HEK293 (cell line): ENCODE measurements at regions not wholly inside any gene's neighbourhood (a gene's known extent, or its start where the extent isn't known, plus 50 kb on each side); places are given as distances from the start of the nearest gene placed in this dataset.

Source experiments
- CTCF ChIA-PET: fragments of 350-600 bp; formaldehyde crosslinking; extraction: SDS; loops from one replicate; lab custom pipeline; 2021; ENCODE audit warnings: antibody characterized with exemption; lab: Yijun Ruan, JAX
- POLR2A ChIA-PET: fragments of 300-600 bp; formaldehyde crosslinking; extraction: SDS; loops from one replicate; lab custom pipeline; 2020; ENCODE audit warnings: antibody characterized with exemption, inconsistent platforms; lab: Yijun Ruan, JAX
- H3K27ac ChIP-seq: fragments of 200-500 bp; sonication (Bioruptor generic); 2 replicates; pipeline ENCODE4 v1.5.1; 2014; ENCODE audit warnings: low read depth, low read length, control low read depth, inconsistent platforms; ENCODE audit errors: extremely low read depth
- H3K36me3 ChIP-seq, 2 experiments: fragments of 200-500 bp in 1 of 2; sonication (Bioruptor generic) in 1 of 2; 1 replicate in 1 of 2; 2 replicates in 1 of 2; pipeline ENCODE4 v1.5.1; 2014 to 2017; ENCODE audit warnings: inconsistent platforms in 2 of 2, low read length in 2 of 2; ENCODE audit not compliant: control insufficient read depth in 2 of 2, insufficient read depth in 1 of 2
- H3K4me1 ChIP-seq: fragments of 200-500 bp; sonication (Bioruptor generic); 2 replicates; pipeline ENCODE4 v1.5.1; 2014; ENCODE audit warnings: mild to moderate bottlenecking, low read length, inconsistent platforms; ENCODE audit not compliant: control insufficient read depth, insufficient read depth
- H3K4me3 ChIP-seq: 2 replicates; pipeline ENCODE4 v1.5.1; 2011; ENCODE audit warnings: low read depth, mild to moderate bottlenecking, control low read depth, low read length, moderate library complexity
- H3K9me3 ChIP-seq: fragments of 200-500 bp; sonication (Bioruptor generic); 2 replicates; pipeline ENCODE4 v1.5.1; 2014; ENCODE audit warnings: low read depth, low read length, inconsistent platforms; ENCODE audit not compliant: control insufficient read depth, insufficient read depth
- GLI2 ChIP-seq: fragments of 450-650 bp; formaldehyde crosslinking; IDR thresholded peaks from 2 replicates; pipeline ENCODE4; 2017; ENCODE audit warnings: missing biosample characterization, missing genetic modification characterization, low read depth, borderline replicate concordance
- GLIS1 ChIP-seq: fragments of 450-650 bp; formaldehyde crosslinking; IDR thresholded peaks from 2 replicates; pipeline ENCODE4 v1.5.1; 2016; ENCODE audit warnings: missing biosample characterization, missing genetic modification characterization
- SP7 ChIP-seq: fragments of 450-650 bp; formaldehyde crosslinking; IDR thresholded peaks from 2 replicates; pipeline ENCODE4 v1.5.1; 2016; ENCODE audit warnings: missing biosample characterization, missing genetic modification characterization
- ZNF184 ChIP-seq: fragments of 450-650 bp; IDR thresholded peaks from 2 replicates; pipeline ENCODE4 v1.5.1; 2018; ENCODE audit warnings: missing biosample characterization, mild to moderate bottlenecking, missing genetic modification characterization
- ZNF211 ChIP-seq: fragments of 450-650 bp; formaldehyde crosslinking; IDR thresholded peaks from 2 replicates; pipeline ENCODE4 v1.5.1; 2016; ENCODE audit warnings: low read depth, missing biosample characterization, missing genetic modification characterization
- ZNF48 ChIP-seq: fragments of 450-650 bp; formaldehyde crosslinking; IDR thresholded peaks from 2 replicates; pipeline ENCODE4 v1.5.1; 2016; ENCODE audit warnings: missing biosample characterization, missing genetic modification characterization
- ZNF529 ChIP-seq: fragments of 450-650 bp; formaldehyde crosslinking; IDR thresholded peaks from 2 replicates; pipeline ENCODE4 v1.5.1; 2017; ENCODE audit warnings: missing genetic modification characterization, missing biosample characterization; ENCODE audit not compliant: insufficient replicate concordance
- ZNF544 ChIP-seq: fragments of 450-650 bp; formaldehyde crosslinking; IDR thresholded peaks from 2 replicates; pipeline ENCODE4 v1.5.0; 2017; ENCODE audit warnings: missing biosample characterization, missing genetic modification characterization
- ZNF560 ChIP-seq: fragments of 450-650 bp; formaldehyde crosslinking; IDR thresholded peaks from 2 replicates; pipeline ENCODE4 v1.5.1; 2017; ENCODE audit warnings: missing biosample characterization, missing genetic modification characterization, borderline replicate concordance
- ZNF670 ChIP-seq: fragments of 450-650 bp; formaldehyde crosslinking; IDR thresholded peaks from 2 replicates; pipeline ENCODE4 v1.5.1; 2016; ENCODE audit warnings: missing biosample characterization, missing genetic modification characterization, low read depth
- ZNF785 ChIP-seq: fragments of 450-650 bp; formaldehyde crosslinking; IDR thresholded peaks from 2 replicates; pipeline ENCODE4 v1.5.1; 2016; ENCODE audit warnings: missing biosample characterization, missing genetic modification characterization
- TF ChIP-seq, protein P1 (sequence below): fragments of 450-650 bp; formaldehyde crosslinking; IDR thresholded peaks from 2 replicates; pipeline ENCODE4 v1.5.1; 2016; ENCODE audit warnings: missing biosample characterization, missing genetic modification characterization
- TF ChIP-seq, protein P2 (sequence below): fragments of 450-650 bp; formaldehyde crosslinking; IDR thresholded peaks from 2 replicates; pipeline ENCODE4 v1.5.1; 2016; ENCODE audit warnings: missing biosample characterization, missing genetic modification characterization
- TF ChIP-seq, protein P3 (sequence below): fragments of 450-650 bp; formaldehyde crosslinking; conservative IDR thresholded peaks from 2 replicates; pipeline ENCODE4 v1.5.1; 2016; ENCODE audit warnings: low read depth, missing biosample characterization, missing genetic modification characterization
- TF ChIP-seq, protein P4 (sequence below): fragments of 450-650 bp; formaldehyde crosslinking; IDR thresholded peaks from 2 replicates; pipeline ENCODE4 v1.5.1; 2017; ENCODE audit warnings: missing biosample characterization, missing genetic modification characterization
- TF ChIP-seq, protein P5 (sequence below): fragments of 450-650 bp; IDR thresholded peaks from 2 replicates; pipeline ENCODE4 v1.5.1; 2018; ENCODE audit warnings: missing biosample characterization, missing genetic modification characterization

DNA sequence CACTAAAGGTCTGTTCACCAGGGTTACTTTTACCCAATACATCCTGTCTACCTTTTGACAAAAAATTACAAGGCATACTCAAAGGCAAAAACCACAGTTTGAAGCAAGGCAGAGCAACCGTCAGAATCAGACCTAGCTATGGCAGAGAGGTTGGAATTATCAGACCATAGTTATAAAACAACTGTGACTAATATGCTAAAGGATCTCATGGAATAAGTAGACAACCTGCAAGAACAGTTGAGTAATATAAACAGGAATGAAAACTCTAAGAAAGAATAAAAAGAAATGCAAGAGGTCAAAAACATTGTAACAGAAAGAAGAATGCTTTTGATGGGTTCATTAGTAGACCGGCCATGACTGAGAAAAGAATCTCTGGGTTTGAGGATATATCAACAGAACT lies 318.8 kb upstream of the KCNH7 start:
- Histone ChIP-seq H3K36me3 (no peaks in the 10 kb centered on the region), H3K27ac (no peak overlapping the region), H3K4me1 (no peaks in the 10 kb centered on the region), H3K9me3 (no peaks in the 10 kb centered on the region), H3K4me3 (no peak overlapping the region)
- ChIA-PET POLR2A (no interaction called here), CTCF (interaction anchor here (0.7 to 2.9 kb wide), 3 partner anchors 11 to 1442 kb away, joined by 3 to 11 read pairs (median 7); no protein-coding TSS in a partner anchor)
- TF ChIP-seq ZNF48 (no peak), ZNF184 (tag by site-specific recombination) (no peak), GLIS1 (no peak), ZNF211 (tag by site-specific recombination) (no peak), ZNF529 (tag by site-specific recombination) (no peak), ZNF670 (tag by site-specific recombination) (no peak), ZNF785 (tag by site-specific recombination) (no peak)
- TF ChIP-seq, protein P1, sequence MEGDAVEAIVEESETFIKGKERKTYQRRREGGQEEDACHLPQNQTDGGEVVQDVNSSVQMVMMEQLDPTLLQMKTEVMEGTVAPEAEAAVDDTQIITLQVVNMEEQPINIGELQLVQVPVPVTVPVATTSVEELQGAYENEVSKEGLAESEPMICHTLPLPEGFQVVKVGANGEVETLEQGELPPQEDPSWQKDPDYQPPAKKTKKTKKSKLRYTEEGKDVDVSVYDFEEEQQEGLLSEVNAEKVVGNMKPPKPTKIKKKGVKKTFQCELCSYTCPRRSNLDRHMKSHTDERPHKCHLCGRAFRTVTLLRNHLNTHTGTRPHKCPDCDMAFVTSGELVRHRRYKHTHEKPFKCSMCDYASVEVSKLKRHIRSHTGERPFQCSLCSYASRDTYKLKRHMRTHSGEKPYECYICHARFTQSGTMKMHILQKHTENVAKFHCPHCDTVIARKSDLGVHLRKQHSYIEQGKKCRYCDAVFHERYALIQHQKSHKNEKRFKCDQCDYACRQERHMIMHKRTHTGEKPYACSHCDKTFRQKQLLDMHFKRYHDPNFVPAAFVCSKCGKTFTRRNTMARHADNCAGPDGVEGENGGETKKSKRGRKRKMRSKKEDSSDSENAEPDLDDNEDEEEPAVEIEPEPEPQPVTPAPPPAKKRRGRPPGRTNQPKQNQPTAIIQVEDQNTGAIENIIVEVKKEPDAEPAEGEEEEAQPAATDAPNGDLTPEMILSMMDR, result no peak
- TF ChIP-seq, protein P2, sequence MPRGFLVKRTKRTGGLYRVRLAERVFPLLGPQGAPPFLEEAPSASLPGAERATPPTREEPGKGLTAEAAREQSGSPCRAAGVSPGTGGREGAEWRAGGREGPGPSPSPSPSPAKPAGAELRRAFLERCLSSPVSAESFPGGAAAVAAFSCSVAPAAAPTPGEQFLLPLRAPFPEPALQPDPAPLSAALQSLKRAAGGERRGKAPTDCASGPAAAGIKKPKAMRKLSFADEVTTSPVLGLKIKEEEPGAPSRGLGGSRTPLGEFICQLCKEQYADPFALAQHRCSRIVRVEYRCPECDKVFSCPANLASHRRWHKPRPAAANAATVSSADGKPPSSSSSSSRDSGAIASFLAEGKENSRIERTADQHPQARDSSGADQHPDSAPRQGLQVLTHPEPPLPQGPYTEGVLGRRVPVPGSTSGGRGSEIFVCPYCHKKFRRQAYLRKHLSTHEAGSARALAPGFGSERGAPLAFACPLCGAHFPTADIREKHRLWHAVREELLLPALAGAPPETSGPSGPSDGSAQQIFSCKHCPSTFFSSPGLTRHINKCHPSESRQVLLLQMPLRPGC, result no peak
- TF ChIP-seq, protein P3, sequence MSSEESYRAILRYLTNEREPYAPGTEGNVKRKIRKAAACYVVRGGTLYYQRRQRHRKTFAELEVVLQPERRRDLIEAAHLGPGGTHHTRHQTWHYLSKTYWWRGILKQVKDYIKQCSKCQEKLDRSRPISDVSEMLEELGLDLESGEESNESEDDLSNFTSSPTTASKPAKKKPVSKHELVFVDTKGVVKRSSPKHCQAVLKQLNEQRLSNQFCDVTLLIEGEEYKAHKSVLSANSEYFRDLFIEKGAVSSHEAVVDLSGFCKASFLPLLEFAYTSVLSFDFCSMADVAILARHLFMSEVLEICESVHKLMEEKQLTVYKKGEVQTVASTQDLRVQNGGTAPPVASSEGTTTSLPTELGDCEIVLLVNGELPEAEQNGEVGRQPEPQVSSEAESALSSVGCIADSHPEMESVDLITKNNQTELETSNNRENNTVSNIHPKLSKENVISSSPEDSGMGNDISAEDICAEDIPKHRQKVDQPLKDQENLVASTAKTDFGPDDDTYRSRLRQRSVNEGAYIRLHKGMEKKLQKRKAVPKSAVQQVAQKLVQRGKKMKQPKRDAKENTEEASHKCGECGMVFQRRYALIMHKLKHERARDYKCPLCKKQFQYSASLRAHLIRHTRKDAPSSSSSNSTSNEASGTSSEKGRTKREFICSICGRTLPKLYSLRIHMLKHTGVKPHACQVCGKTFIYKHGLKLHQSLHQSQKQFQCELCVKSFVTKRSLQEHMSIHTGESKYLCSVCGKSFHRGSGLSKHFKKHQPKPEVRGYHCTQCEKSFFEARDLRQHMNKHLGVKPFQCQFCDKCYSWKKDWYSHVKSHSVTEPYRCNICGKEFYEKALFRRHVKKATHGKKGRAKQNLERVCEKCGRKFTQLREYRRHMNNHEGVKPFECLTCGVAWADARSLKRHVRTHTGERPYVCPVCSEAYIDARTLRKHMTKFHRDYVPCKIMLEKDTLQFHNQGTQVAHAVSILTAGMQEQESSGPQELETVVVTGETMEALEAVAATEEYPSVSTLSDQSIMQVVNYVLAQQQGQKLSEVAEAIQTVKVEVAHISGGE (tag by site-specific recombination), result no peak
- TF ChIP-seq, protein P4, sequence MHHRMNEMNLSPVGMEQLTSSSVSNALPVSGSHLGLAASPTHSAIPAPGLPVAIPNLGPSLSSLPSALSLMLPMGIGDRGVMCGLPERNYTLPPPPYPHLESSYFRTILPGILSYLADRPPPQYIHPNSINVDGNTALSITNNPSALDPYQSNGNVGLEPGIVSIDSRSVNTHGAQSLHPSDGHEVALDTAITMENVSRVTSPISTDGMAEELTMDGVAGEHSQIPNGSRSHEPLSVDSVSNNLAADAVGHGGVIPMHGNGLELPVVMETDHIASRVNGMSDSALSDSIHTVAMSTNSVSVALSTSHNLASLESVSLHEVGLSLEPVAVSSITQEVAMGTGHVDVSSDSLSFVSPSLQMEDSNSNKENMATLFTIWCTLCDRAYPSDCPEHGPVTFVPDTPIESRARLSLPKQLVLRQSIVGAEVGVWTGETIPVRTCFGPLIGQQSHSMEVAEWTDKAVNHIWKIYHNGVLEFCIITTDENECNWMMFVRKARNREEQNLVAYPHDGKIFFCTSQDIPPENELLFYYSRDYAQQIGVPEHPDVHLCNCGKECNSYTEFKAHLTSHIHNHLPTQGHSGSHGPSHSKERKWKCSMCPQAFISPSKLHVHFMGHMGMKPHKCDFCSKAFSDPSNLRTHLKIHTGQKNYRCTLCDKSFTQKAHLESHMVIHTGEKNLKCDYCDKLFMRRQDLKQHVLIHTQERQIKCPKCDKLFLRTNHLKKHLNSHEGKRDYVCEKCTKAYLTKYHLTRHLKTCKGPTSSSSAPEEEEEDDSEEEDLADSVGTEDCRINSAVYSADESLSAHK, result no peak

DNA sequence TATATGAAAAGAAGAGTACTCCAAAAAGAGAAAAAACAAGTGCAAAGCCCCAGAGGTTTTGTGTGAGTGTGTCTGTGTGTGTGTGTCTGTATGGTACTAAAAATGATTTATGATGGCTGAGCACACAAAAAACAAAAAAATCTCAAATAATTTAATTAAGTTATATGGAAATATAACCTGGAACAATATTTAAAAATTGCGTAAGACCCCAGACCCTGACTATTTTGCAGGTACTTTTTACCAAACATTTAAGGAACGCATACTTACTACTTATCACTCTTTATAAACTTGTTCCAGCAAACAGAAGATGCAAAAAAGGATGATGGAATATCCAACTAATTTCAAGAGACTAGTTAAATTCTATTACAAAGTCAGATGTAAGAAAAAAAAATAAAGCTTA lies 317.4 kb upstream of the KCNH7 start:
- TF ChIP-seq ZNF544 (tag by site-specific recombination) (no peak), GLI2 (tag by site-specific recombination) (no peak), ZNF560 (tag by site-specific recombination) (no peak), SP7 (tag by site-specific recombination) (no peak)
- TF ChIP-seq, protein P5, sequence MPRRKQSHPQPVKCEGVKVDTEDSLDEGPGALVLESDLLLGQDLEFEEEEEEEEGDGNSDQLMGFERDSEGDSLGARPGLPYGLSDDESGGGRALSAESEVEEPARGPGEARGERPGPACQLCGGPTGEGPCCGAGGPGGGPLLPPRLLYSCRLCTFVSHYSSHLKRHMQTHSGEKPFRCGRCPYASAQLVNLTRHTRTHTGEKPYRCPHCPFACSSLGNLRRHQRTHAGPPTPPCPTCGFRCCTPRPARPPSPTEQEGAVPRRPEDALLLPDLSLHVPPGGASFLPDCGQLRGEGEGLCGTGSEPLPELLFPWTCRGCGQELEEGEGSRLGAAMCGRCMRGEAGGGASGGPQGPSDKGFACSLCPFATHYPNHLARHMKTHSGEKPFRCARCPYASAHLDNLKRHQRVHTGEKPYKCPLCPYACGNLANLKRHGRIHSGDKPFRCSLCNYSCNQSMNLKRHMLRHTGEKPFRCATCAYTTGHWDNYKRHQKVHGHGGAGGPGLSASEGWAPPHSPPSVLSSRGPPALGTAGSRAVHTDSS, result no peak
- Histone ChIP-seq H3K4me1 (no peaks in the 10 kb centered on the region), H3K36me3 (no peaks in the 10 kb centered on the region), H3K27ac (no peak overlapping the region), H3K4me3 (no peak overlapping the region), H3K9me3 (no peaks in the 10 kb centered on the region)
- POLR2A ChIA-PET, result no interaction called here
- CTCF ChIA-PET, result interaction anchor here (0.6 to 2.9 kb wide), 11 partner anchors 13 to 1347 kb away, joined by 3 to 14 read pairs (median 4); no protein-coding TSS in a partner anchor
